A549 (cell line): ENCODE measurements at regions not wholly inside any gene's neighbourhood (a gene's known extent, or its start where the extent isn't known, plus 50 kb on each side); places are given as distances from the start of the nearest gene placed in this dataset.
A peak's percentile ranks its signal among the peaks of the same experiment; 100 is the strongest.

ENCODE experiments used
- ATAC-seq, 2 experiments: fragments of 200-7000 bp in 1 of 2; fragments of >200 bp in 1 of 2; cut with Nextera tagmentation in 1 of 2; cut with Tn5 transposase in 1 of 2; 3 replicates each; pipeline versions ENCODE4 v1.8.0 to v1.9.1; 2018 to 2020; ENCODE audit warnings: mild to moderate bottlenecking in 1 of 2, moderate library complexity in 1 of 2
- CTCF ChIA-PET: fragments of 300-600 bp; sonication (Branson Sonifier 250); formaldehyde crosslinking; extraction: SDS; loops from one replicate; lab custom pipeline; 2021; ENCODE audit warnings: antibody characterized with exemption, inconsistent platforms; lab: Yijun Ruan, JAX
- POLR2A ChIA-PET: fragments of 350-600 bp; formaldehyde crosslinking; extraction: SDS; loops from one replicate; lab custom pipeline; 2021; ENCODE audit warnings: antibody characterized with exemption, inconsistent platforms; lab: Yijun Ruan, JAX
- DNase-seq, 2 experiments: peaks; one replicate each; pipeline versions ENCODE4 v3.0.0 to v3.0.0-alpha.2; 2011 to 2016; ENCODE audit warnings: low read depth in 1 of 2, low spot score in 1 of 2
- FAIRE-seq: peaks from 2 replicates; lab custom pipeline; 2011; peaks lifted over from hg19 to GRCh38; lab: Jason Lieb, UNC
- H3K27ac ChIP-seq, 2 experiments: fragments of >200 bp; sonication (Bioruptor Twin); formaldehyde crosslinking; 3 replicates each; pipeline ENCODE4 v1.5.1; 2016 to 2017
- H3K4me1 ChIP-seq: fragments of >200 bp; sonication (Bioruptor Twin); formaldehyde crosslinking; 3 replicates; pipeline ENCODE4 v1.6.1; 2016
- H3K4me2 ChIP-seq: fragments of >200 bp; sonication (Bioruptor Twin); formaldehyde crosslinking; 3 replicates; pipeline ENCODE4 v1.6.1; 2016
- H3K4me3 ChIP-seq: fragments of >200 bp; sonication (Bioruptor Twin); formaldehyde crosslinking; 3 replicates; pipeline ENCODE4 v1.5.1; 2016
- H3K9me3 ChIP-seq: fragments of >200 bp; sonication (Bioruptor Twin); formaldehyde crosslinking; 3 replicates; pipeline ENCODE4 v1.6.1; 2016
- BHLHE40 ChIP-seq: IDR thresholded peaks from 2 replicates; pipeline ENCODE4 v1.6.1; 2012; ENCODE audit warnings: low read depth, low read length, inconsistent platforms
- CBX8 ChIP-seq: fragments of 200-600 bp; sonication (generic); IDR thresholded peaks from 2 replicates; pipeline ENCODE4 v1.6.1; 2016
- CHD2 ChIP-seq: fragments of 150-350 bp; IDR thresholded peaks from 2 replicates; pipeline ENCODE4 v1.6.1; 2014; ENCODE audit warnings: low read length; ENCODE audit not compliant: partially characterized antibody
- FOSB ChIP-seq: fragments of 250-450 bp; sonication (Bioruptor Pico); IDR thresholded peaks from 2 replicates; pipeline ENCODE4 v1.5.0; 2020; ENCODE audit warnings: mild to moderate bottlenecking, moderate library complexity
- FOSL2 ChIP-seq, 2 experiments: fragments of 450-650 bp in 1 of 2; fragments of >200 bp in 1 of 2; sonication (Bioruptor Twin) in 1 of 2; formaldehyde crosslinking; IDR thresholded peaks; 2 replicates each; pipeline versions ENCODE4 v1.5.0 to v1.6.1; 2016 to 2020; ENCODE audit warnings: mild to moderate bottlenecking in 1 of 2, moderate library complexity in 1 of 2
- HDAC2 ChIP-seq: fragments of 200-600 bp; sonication (generic); IDR thresholded peaks from 2 replicates; pipeline ENCODE4 v1.6.1; 2016
- HMGXB4 ChIP-seq: fragments of 250-450 bp; sonication (Bioruptor Pico); IDR thresholded peaks from 2 replicates; pipeline ENCODE4 v1.5.0; 2021; ENCODE audit warnings: mild to moderate bottlenecking, moderate library complexity, borderline replicate concordance
- HOXB5 ChIP-seq: fragments of 250-450 bp; sonication (Bioruptor Pico); IDR thresholded peaks from 2 replicates; pipeline ENCODE4 v1.5.0; 2020; ENCODE audit warnings: mild to moderate bottlenecking, moderate library complexity
- JUN ChIP-seq, 2 experiments: fragments of >200 bp; sonication (Bioruptor Twin); formaldehyde crosslinking; IDR thresholded peaks; 2 replicates in 1 of 2; 3 replicates in 1 of 2; pipeline ENCODE4 v1.6.1; 2016 to 2017
- MAX ChIP-seq: IDR thresholded peaks from 2 replicates; pipeline ENCODE4 v1.6.1; 2012
- MYC ChIP-seq: IDR thresholded peaks from 2 replicates; pipeline ENCODE4 v1.6.1; 2012; ENCODE audit warnings: mild to moderate bottlenecking, inconsistent platforms, low read length, improper control_type of control experiment, borderline replicate concordance
- NR3C1 ChIP-seq: fragments of >200 bp; sonication (Bioruptor Twin); formaldehyde crosslinking; IDR thresholded peaks from 3 replicates; pipeline ENCODE4 v1.6.1; 2017
- RAD21 ChIP-seq, 2 experiments: fragments of >200 bp in 1 of 2; sonication (Bioruptor Twin) in 1 of 2; formaldehyde crosslinking in 1 of 2; IDR thresholded peaks in 1 of 2; conservative IDR thresholded peaks in 1 of 2; 2 replicates in 1 of 2; 3 replicates in 1 of 2; pipeline ENCODE4 v1.6.1; 2012 to 2018; ENCODE audit warnings: inconsistent platforms in 1 of 2
- REST ChIP-seq: fragments of 200-600 bp; sonication (generic); IDR thresholded peaks from 2 replicates; pipeline ENCODE4 v1.6.1; 2016; ENCODE audit warnings: antibody characterized with exemption, mild to moderate bottlenecking, moderate library complexity
- SREBF2 ChIP-seq: fragments of 450-650 bp; IDR thresholded peaks from 2 replicates; pipeline ENCODE4 v1.6.1; 2014; ENCODE audit warnings: mild to moderate bottlenecking, moderate library complexity
- TP53 ChIP-seq: fragments of 250-450 bp; sonication (Bioruptor Pico); IDR thresholded peaks from 2 replicates; pipeline ENCODE4 v1.5.0; 2021; ENCODE audit warnings: mild to moderate bottlenecking, moderate library complexity
- ZC3H11A ChIP-seq: fragments of 450-650 bp; IDR thresholded peaks from 2 replicates; pipeline ENCODE4 v1.6.1; 2014; ENCODE audit warnings: antibody characterized with exemption, mild to moderate bottlenecking
- ZFP36 ChIP-seq: fragments of 450-650 bp; IDR thresholded peaks from 2 replicates; pipeline ENCODE4 v1.6.1; 2014; ENCODE audit warnings: borderline replicate concordance; ENCODE audit not compliant: partially characterized antibody
- WGBS: methylation state at CpG from one replicate; pipeline ENCODE4 v1.1.6; 2017; ENCODE audit errors: missing lambda C conversion rate; 5-methylcytosine and 5-hydroxymethylcytosine counted together

GRCh38 chr14:37669242-37669641 lies 73.8 kb downstream of the TTC6 start:
- DNase-seq (no peak), ATAC-seq (peak; percentile 24 to 39; a peak in 1 of 6 replicates), FAIRE-seq (no peak)
- no peak overlapping the region for H3K4me2 ChIP-seq
- no peak for TF ChIP-seq HMGXB4 (CRISPR knock-in tag)
- no peak for TF ChIP-seq CHD2
- no peak for TF ChIP-seq MAX
- TF ChIP-seq CBX8, result no peak
- TF ChIP-seq FOSB, result no peak
- no peak for TF ChIP-seq TP53 (CRISPR knock-in tag)
- TF ChIP-seq ZFP36, result no peak
- no peak for TF ChIP-seq FOSL2 (IDR thresholded peaks at IDR 0.05)
- no peak for TF ChIP-seq FOSL2 (CRISPR knock-in tag; IDR thresholded peaks at IDR 0.05)
- TF ChIP-seq ZC3H11A, result no peak
- no peak for TF ChIP-seq RAD21 (conservative IDR thresholded peaks at IDR 0.05 in 1 of 2, IDR thresholded peaks at IDR 0.05 in 1 of 2)
- TF ChIP-seq REST, result no peak
- no peak for TF ChIP-seq SREBF2
- no peak for TF ChIP-seq MYC
- no peak for TF ChIP-seq HDAC2
- TF ChIP-seq NR3C1, result no peak
- H3K4me1 ChIP-seq, result peaks cover 6% of the 10 kb centered on the region; the same call in 1 of the 3 replicates
- CTCF ChIA-PET, result no interaction called here
- H3K9me3 ChIP-seq, result no peaks in the 10 kb centered on the region
- POLR2A ChIA-PET, result no interaction called here
- H3K27ac ChIP-seq, result no peak overlapping the region
- no peak overlapping the region for H3K4me3 ChIP-seq
- WGBS, result 50% methylated on average over 3 of the region's 3 CpGs

- ATAC-seq (no peak), FAIRE-seq (no peak), DNase-seq (no peak)
- TF ChIP-seq HMGXB4 (CRISPR knock-in tag) (no peak), BHLHE40 (no peak), HOXB5 (CRISPR knock-in tag) (no peak), JUN (IDR thresholded peaks at IDR 0.05) (no peak)
- ChIA-PET POLR2A (no interaction called here), CTCF (no interaction called here)
- Histone ChIP-seq H3K27ac (no peak overlapping the region), H3K4me2 (no peak overlapping the region), H3K4me3 (no peak overlapping the region), H3K4me1 (peaks cover 6% of the 10 kb centered on the region; the same call in 1 of the 3 replicates), H3K9me3 (no peaks in the 10 kb centered on the region)
- WGBS, result 95% methylated on average over 1 of the region's 1 CpG
Observed at GRCh38 chr14:37673439-37673838, 78.0 kb downstream of the TTC6 start.
